ENCODE measurements at regions not wholly inside any gene's neighbourhood (a gene's known extent, or its start where the extent isn't known, plus 50 kb on each side); places are given as distances from the start of the nearest gene placed in this dataset.

- DNase-seq: no peak
- CTCF ChIA-PET: interaction anchor here (0.6 kb wide), 1 partner anchor 80 kb away, joined by 4 read pairs; no protein-coding TSS in a partner anchor
Measured at GRCh38 chr11:104782377-104782754, 115.9 kb downstream of the CASP12 start.

More at GRCh38 chr11:104782377-104782754, 115.9 kb downstream of the CASP12 start:
- no peak overlapping the region for H2BK120ac ChIP-seq (ENCODE audit: low read depth, low read length)
- 100% methylated on average over 1 of the region's 1 CpG; no CpG with 5 or more reads in 1 of the 2 experiments for WGBS, 2 experiments (ENCODE audit: extremely low coverage in 2 of 2, insufficient read length in 1 of 2)
- no peak overlapping the region for H2AFZ ChIP-seq (replicated peaks; ENCODE audit: low read length, poor library complexity)
- no peak overlapping the region for H3K27ac ChIP-seq (ENCODE audit: insufficient read depth, low read length)
- POLR2A ChIA-PET (ENCODE audit: unreplicated experiment): no interaction called here
- H4K91ac ChIP-seq (ENCODE audit: insufficient read depth, low read depth, low read length): no peak overlapping the region
- H2AK5ac ChIP-seq (ENCODE audit: low read depth, low read length): no peak overlapping the region
- H3K14ac ChIP-seq (replicated peaks; ENCODE audit: low read depth, low read length): no peak overlapping the region
- BruUV-seq (replicated peaks): no TSS peak
- H4K5ac ChIP-seq (ENCODE audit: low read depth, low read length): no peak overlapping the region
- H3K18ac ChIP-seq (ENCODE audit: low read depth, low read length): no peak overlapping the region
- no peak overlapping the region for H3K4me2 ChIP-seq (ENCODE audit: low read depth, low read length)
- no peaks in the 10 kb centered on the region for H3K9me3 ChIP-seq (ENCODE audit: control insufficient read depth, insufficient read depth, low read length)
- H3K79me1 ChIP-seq (ENCODE audit: low read depth in 1 of 2, low read length in 2 of 2): no peaks in the 10 kb centered on the region
- H3K4me3 ChIP-seq (ENCODE audit: insufficient read depth, low read depth, low read length): no peak overlapping the region
- no peak overlapping the region for H4K8ac ChIP-seq (ENCODE audit: low read depth in 2 of 2, low read length in 2 of 2)
- no peak overlapping the region for H3K4ac ChIP-seq (ENCODE audit: low read depth, low read length)
- no peak overlapping the region for H2AK9ac ChIP-seq (replicated peaks; ENCODE audit: low read depth, low read length, poor library complexity)
- dilution Hi-C loops (cut with HindIII; ENCODE audit: low sequenced_read_pairs, unreplicated experiment): no loop called here
- TF ChIP-seq BHLHE40 (IDR thresholded peaks at IDR 0.05; ENCODE audit: low read depth, low read length): no peak
- no peak for TF ChIP-seq POLR2A (IDR thresholded peaks at IDR 0.05; ENCODE audit: low read depth, low read length)
- no peak for TF ChIP-seq MAZ (IDR thresholded peaks at IDR 0.05; ENCODE audit: borderline replicate concordance, low read depth, low read length)
- no peak for TF ChIP-seq CTCF (conservative IDR thresholded peaks at IDR 0.05; ENCODE audit: low read depth, low read length)
- TF ChIP-seq RAD21 (IDR thresholded peaks at IDR 0.05; ENCODE audit: low read length): no peak
- TF ChIP-seq RFX5 (IDR thresholded peaks at IDR 0.05; ENCODE audit: low read depth, low read length): no peak
- no peak for TF ChIP-seq USF2 (IDR thresholded peaks at IDR 0.05; ENCODE audit: low read depth, low read length)
- no peak for TF ChIP-seq SMC3 (IDR thresholded peaks at IDR 0.05; ENCODE audit: low read depth, low read length)
- TF ChIP-seq CHD1 (IDR thresholded peaks at IDR 0.05; ENCODE audit: low read depth, low read length): no peak
- TF ChIP-seq NFE2L2 (IDR thresholded peaks at IDR 0.05; ENCODE audit: low read depth, low read length): no peak
- TF ChIP-seq FOS (IDR thresholded peaks at IDR 0.05; ENCODE audit: low read depth, low read length): no peak
- no peak for TF ChIP-seq ELK1 (IDR thresholded peaks at IDR 0.05; ENCODE audit: borderline replicate concordance, low read depth, low read length)
- no peak for TF ChIP-seq CEBPB (IDR thresholded peaks at IDR 0.05; ENCODE audit: low read depth, low read length)
- TF ChIP-seq MAFK (IDR thresholded peaks at IDR 0.05; ENCODE audit: low read depth, low read length): no peak
- TF ChIP-seq RCOR1 (IDR thresholded peaks at IDR 0.05; ENCODE audit: insufficient replicate concordance, low read length): no peak
- TF ChIP-seq MXI1 (IDR thresholded peaks at IDR 0.05; ENCODE audit: borderline replicate concordance, low read depth, low read length): no peak
- intact Hi-C loops (cut with micrococcal nuclease): no loop called here
- H3K36me3 ChIP-seq (ENCODE audit: control insufficient read depth, insufficient read depth, low read length): no peaks in the 10 kb centered on the region
- no peaks in the 10 kb centered on the region for H3K4me1 ChIP-seq (ENCODE audit: control insufficient read depth, insufficient read depth, low read length)
- no peak overlapping the region for H2BK20ac ChIP-seq (ENCODE audit: low read depth, low read length)
- H4K20me1 ChIP-seq (ENCODE audit: insufficient read depth, low read length): no peaks in the 10 kb centered on the region
- ATAC-seq (ENCODE audit: low read depth): no peak
- in situ Hi-C loops (cut with MboI; ENCODE audit: low sequenced_read_pairs): no loop called here
- no peaks in the 10 kb centered on the region for H3K9me1 ChIP-seq (ENCODE audit: insufficient read depth, low read length)
- H3K9ac ChIP-seq (ENCODE audit: low read depth, low read length): no peak overlapping the region
- no peaks in the 10 kb centered on the region for H3K27me3 ChIP-seq (ENCODE audit: control insufficient read depth, insufficient read depth, low read length)
- no peak overlapping the region for H3K56ac ChIP-seq (ENCODE audit: extremely low read depth, insufficient read depth, low read length)
- H3K23ac ChIP-seq (ENCODE audit: low read depth, low read length): no peak overlapping the region
- H2BK5ac ChIP-seq (ENCODE audit: low read depth, low read length, poor library complexity, severe bottlenecking): no peak overlapping the region
- H2BK15ac ChIP-seq (ENCODE audit: low read depth, low read length): no peak overlapping the region

Measured in IMR-90 (cell line).